ENCODE measurements at regions not wholly inside any gene's neighbourhood (a gene's known extent, or its start where the extent isn't known, plus 50 kb on each side); places are given as distances from the start of the nearest gene placed in this dataset.

GRCh38 chr6:147821295-147821897, 312.9 kb downstream of the SAMD5 start:
- no peak overlapping the region for H3K4me3 ChIP-seq (ENCODE audit: low read length)
- no peaks in the 10 kb centered on the region for H3K36me3 ChIP-seq (ENCODE audit: control insufficient read depth, insufficient read depth, low read length, severe bottlenecking)
- DNase-seq (ENCODE audit: low read depth) = no peak
- H3K9ac ChIP-seq (ENCODE audit: low read length) = no peak overlapping the region
- H3K9me3 ChIP-seq (ENCODE audit: control insufficient read depth, low read length) = no peaks in the 10 kb centered on the region
- no peaks in the 10 kb centered on the region for H3K4me1 ChIP-seq (ENCODE audit: control insufficient read depth, insufficient read depth, low read length)
- H3K27me3 ChIP-seq (replicated peaks; ENCODE audit: control insufficient read depth, insufficient read depth, low read length) = no peaks in the 10 kb centered on the region

- H3K36me3 ChIP-seq (ENCODE audit: control insufficient read depth, insufficient read depth, low read length, severe bottlenecking) = no peaks in the 10 kb centered on the region
- no peaks in the 10 kb centered on the region for H3K9me3 ChIP-seq (ENCODE audit: control insufficient read depth, low read length)
- H3K27me3 ChIP-seq (replicated peaks; ENCODE audit: control insufficient read depth, insufficient read depth, low read length) = no peaks in the 10 kb centered on the region
- no peak overlapping the region for H3K4me3 ChIP-seq (ENCODE audit: low read length)
- H3K4me1 ChIP-seq (ENCODE audit: control insufficient read depth, insufficient read depth, low read length) = no peaks in the 10 kb centered on the region
- DNase-seq (ENCODE audit: low read depth) = no peak
- no peak overlapping the region for H3K9ac ChIP-seq (ENCODE audit: low read length)
Observed at GRCh38 chr6:147823936-147824335, 315.4 kb downstream of the SAMD5 start.

GRCh38 chr6:147825848-147826247, 317.4 kb downstream of the SAMD5 start:
- Histone ChIP-seq H3K9me3 (ENCODE audit: control insufficient read depth, low read length) (no peaks in the 10 kb centered on the region), H3K4me1 (ENCODE audit: control insufficient read depth, insufficient read depth, low read length) (no peaks in the 10 kb centered on the region), H3K36me3 (ENCODE audit: control insufficient read depth, insufficient read depth, low read length, severe bottlenecking) (no peaks in the 10 kb centered on the region), H3K9ac (ENCODE audit: low read length) (no peak overlapping the region), H3K4me3 (ENCODE audit: low read length) (no peak overlapping the region), H3K27me3 (replicated peaks; ENCODE audit: control insufficient read depth, insufficient read depth, low read length) (no peaks in the 10 kb centered on the region)
- DNase-seq (ENCODE audit: low read depth) = no peak

GRCh38 chr6:147826698-147827097, 318.2 kb downstream of the SAMD5 start:
- no peak overlapping the region for H3K4me3 ChIP-seq (ENCODE audit: low read length)
- no peaks in the 10 kb centered on the region for H3K27me3 ChIP-seq (replicated peaks; ENCODE audit: control insufficient read depth, insufficient read depth, low read length)
- no peaks in the 10 kb centered on the region for H3K4me1 ChIP-seq (ENCODE audit: control insufficient read depth, insufficient read depth, low read length)
- H3K9ac ChIP-seq (ENCODE audit: low read length) = no peak overlapping the region
- no peaks in the 10 kb centered on the region for H3K36me3 ChIP-seq (ENCODE audit: control insufficient read depth, insufficient read depth, low read length, severe bottlenecking)
- H3K9me3 ChIP-seq (ENCODE audit: control insufficient read depth, low read length) = no peaks in the 10 kb centered on the region
- DNase-seq (ENCODE audit: low read depth) = no peak

GRCh38 chr6:147829418-147829817, 320.9 kb downstream of the SAMD5 start:
- Histone ChIP-seq H3K4me1 (ENCODE audit: control insufficient read depth, insufficient read depth, low read length) (no peaks in the 10 kb centered on the region), H3K9ac (ENCODE audit: low read length) (no peak overlapping the region), H3K36me3 (ENCODE audit: control insufficient read depth, insufficient read depth, low read length, severe bottlenecking) (no peaks in the 10 kb centered on the region), H3K4me3 (ENCODE audit: low read length) (no peak overlapping the region), H3K27me3 (replicated peaks; ENCODE audit: control insufficient read depth, insufficient read depth, low read length) (no peaks in the 10 kb centered on the region), H3K9me3 (ENCODE audit: control insufficient read depth, low read length) (no peaks in the 10 kb centered on the region)
- DNase-seq (ENCODE audit: low read depth) = no peak

- Histone ChIP-seq H3K9me3 (ENCODE audit: control insufficient read depth, low read length) (no peaks in the 10 kb centered on the region), H3K27me3 (replicated peaks; ENCODE audit: control insufficient read depth, insufficient read depth, low read length) (no peaks in the 10 kb centered on the region), H3K36me3 (ENCODE audit: control insufficient read depth, insufficient read depth, low read length, severe bottlenecking) (no peaks in the 10 kb centered on the region), H3K4me3 (ENCODE audit: low read length) (no peak overlapping the region), H3K4me1 (ENCODE audit: control insufficient read depth, insufficient read depth, low read length) (no peaks in the 10 kb centered on the region), H3K9ac (ENCODE audit: low read length) (no peak overlapping the region)
- DNase-seq (ENCODE audit: low read depth) = no peak
Observed at GRCh38 chr6:147829835-147830234, 321.3 kb downstream of the SAMD5 start.

- H3K4me3 ChIP-seq (ENCODE audit: low read length) = no peak overlapping the region
- no peaks in the 10 kb centered on the region for H3K27me3 ChIP-seq (replicated peaks; ENCODE audit: control insufficient read depth, insufficient read depth, low read length)
- DNase-seq (ENCODE audit: low read depth) = no peak
- no peak overlapping the region for H3K9ac ChIP-seq (ENCODE audit: low read length)
- no peaks in the 10 kb centered on the region for H3K36me3 ChIP-seq (ENCODE audit: control insufficient read depth, insufficient read depth, low read length, severe bottlenecking)
- H3K4me1 ChIP-seq (ENCODE audit: control insufficient read depth, insufficient read depth, low read length) = no peaks in the 10 kb centered on the region
- no peaks in the 10 kb centered on the region for H3K9me3 ChIP-seq (ENCODE audit: control insufficient read depth, low read length)
Observed at GRCh38 chr6:147831356-147831755, 322.9 kb downstream of the SAMD5 start.

GRCh38 chr6:147833607-147834006, 325.1 kb downstream of the SAMD5 start:
- H3K9me3 ChIP-seq (ENCODE audit: control insufficient read depth, low read length) = no peaks in the 10 kb centered on the region
- H3K4me1 ChIP-seq (ENCODE audit: control insufficient read depth, insufficient read depth, low read length) = no peaks in the 10 kb centered on the region
- no peak overlapping the region for H3K4me3 ChIP-seq (ENCODE audit: low read length)
- no peak overlapping the region for H3K9ac ChIP-seq (ENCODE audit: low read length)
- no peak for DNase-seq (ENCODE audit: low read depth)
- no peaks in the 10 kb centered on the region for H3K27me3 ChIP-seq (replicated peaks; ENCODE audit: control insufficient read depth, insufficient read depth, low read length)
- H3K36me3 ChIP-seq (ENCODE audit: control insufficient read depth, insufficient read depth, low read length, severe bottlenecking) = no peaks in the 10 kb centered on the region

GRCh38 chr6:147834084-147834776, 325.7 kb downstream of the SAMD5 start:
- no peak overlapping the region for H3K4me3 ChIP-seq (ENCODE audit: low read length)
- no peaks in the 10 kb centered on the region for H3K27me3 ChIP-seq (replicated peaks; ENCODE audit: control insufficient read depth, insufficient read depth, low read length)
- no peaks in the 10 kb centered on the region for H3K4me1 ChIP-seq (ENCODE audit: control insufficient read depth, insufficient read depth, low read length)
- no peak for DNase-seq (ENCODE audit: low read depth)
- H3K9me3 ChIP-seq (ENCODE audit: control insufficient read depth, low read length) = no peaks in the 10 kb centered on the region
- no peak overlapping the region for H3K9ac ChIP-seq (ENCODE audit: low read length)
- H3K36me3 ChIP-seq (ENCODE audit: control insufficient read depth, insufficient read depth, low read length, severe bottlenecking) = no peaks in the 10 kb centered on the region

- H3K9me3 ChIP-seq (ENCODE audit: control insufficient read depth, low read length) = no peaks in the 10 kb centered on the region
- no peaks in the 10 kb centered on the region for H3K4me1 ChIP-seq (ENCODE audit: control insufficient read depth, insufficient read depth, low read length)
- DNase-seq (ENCODE audit: low read depth) = no peak
- no peak overlapping the region for H3K9ac ChIP-seq (ENCODE audit: low read length)
- H3K27me3 ChIP-seq (replicated peaks; ENCODE audit: control insufficient read depth, insufficient read depth, low read length) = no peaks in the 10 kb centered on the region
- H3K4me3 ChIP-seq (ENCODE audit: low read length) = no peak overlapping the region
- no peaks in the 10 kb centered on the region for H3K36me3 ChIP-seq (ENCODE audit: control insufficient read depth, insufficient read depth, low read length, severe bottlenecking)
Observed at GRCh38 chr6:147837540-147837939, 329.1 kb downstream of the SAMD5 start.

- no peak overlapping the region for H3K4me3 ChIP-seq (ENCODE audit: low read length)
- H3K9ac ChIP-seq (ENCODE audit: low read length) = no peak overlapping the region
- no peaks in the 10 kb centered on the region for H3K4me1 ChIP-seq (ENCODE audit: control insufficient read depth, insufficient read depth, low read length)
- H3K36me3 ChIP-seq (ENCODE audit: control insufficient read depth, insufficient read depth, low read length, severe bottlenecking) = no peaks in the 10 kb centered on the region
- peaks cover 6% of the 10 kb centered on the region for H3K9me3 ChIP-seq (ENCODE audit: control insufficient read depth, low read length)
- H3K27me3 ChIP-seq (replicated peaks; ENCODE audit: control insufficient read depth, insufficient read depth, low read length) = no peaks in the 10 kb centered on the region
- DNase-seq (ENCODE audit: low read depth) = no peak
Observed at GRCh38 chr6:147839708-147840610, 331.5 kb downstream of the SAMD5 start.
